Hepatocyte (in vitro differentiated cells): ENCODE measurements at regions not wholly inside any gene's neighbourhood (a gene's known extent, or its start where the extent isn't known, plus 50 kb on each side); places are given as distances from the start of the nearest gene placed in this dataset.

Experiments
- EZH2 ChIP-seq: fragments of 200-600 bp; sonication (generic); IDR thresholded peaks from 2 replicates; pipeline ENCODE4 v1.6.1; 2016; ENCODE audit warnings: antibody characterized with exemption, mild to moderate bottlenecking, borderline replicate concordance
- TF ChIP-seq, protein P1 (sequence below): fragments of 200-600 bp; sonication (generic); IDR thresholded peaks from 2 replicates; pipeline ENCODE4 v1.5.1; 2016; ENCODE audit warnings: antibody characterized with exemption, mild to moderate bottlenecking; ENCODE audit not compliant: poor library complexity

DNA sequence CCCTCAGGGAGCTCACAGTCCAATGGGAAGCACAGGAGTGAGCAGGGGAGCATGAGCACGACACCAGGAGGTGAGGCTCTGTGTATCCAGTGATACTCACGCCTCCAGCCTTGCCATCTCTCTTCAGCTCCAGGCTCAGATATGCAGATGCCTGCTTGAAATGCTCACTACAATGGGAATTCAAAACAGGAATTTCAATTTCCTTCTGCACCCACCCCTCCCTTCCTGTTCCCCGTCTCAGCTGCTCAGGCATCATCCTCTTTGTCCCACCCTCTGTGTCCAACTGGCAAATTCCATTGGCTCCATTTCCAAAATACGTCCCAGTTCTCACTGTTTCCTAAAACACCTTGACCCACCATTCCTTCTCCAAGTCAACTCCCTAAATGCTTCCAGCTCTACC is 58.9 kb downstream of the FBXO2 start:
- TF ChIP-seq, protein P1, sequence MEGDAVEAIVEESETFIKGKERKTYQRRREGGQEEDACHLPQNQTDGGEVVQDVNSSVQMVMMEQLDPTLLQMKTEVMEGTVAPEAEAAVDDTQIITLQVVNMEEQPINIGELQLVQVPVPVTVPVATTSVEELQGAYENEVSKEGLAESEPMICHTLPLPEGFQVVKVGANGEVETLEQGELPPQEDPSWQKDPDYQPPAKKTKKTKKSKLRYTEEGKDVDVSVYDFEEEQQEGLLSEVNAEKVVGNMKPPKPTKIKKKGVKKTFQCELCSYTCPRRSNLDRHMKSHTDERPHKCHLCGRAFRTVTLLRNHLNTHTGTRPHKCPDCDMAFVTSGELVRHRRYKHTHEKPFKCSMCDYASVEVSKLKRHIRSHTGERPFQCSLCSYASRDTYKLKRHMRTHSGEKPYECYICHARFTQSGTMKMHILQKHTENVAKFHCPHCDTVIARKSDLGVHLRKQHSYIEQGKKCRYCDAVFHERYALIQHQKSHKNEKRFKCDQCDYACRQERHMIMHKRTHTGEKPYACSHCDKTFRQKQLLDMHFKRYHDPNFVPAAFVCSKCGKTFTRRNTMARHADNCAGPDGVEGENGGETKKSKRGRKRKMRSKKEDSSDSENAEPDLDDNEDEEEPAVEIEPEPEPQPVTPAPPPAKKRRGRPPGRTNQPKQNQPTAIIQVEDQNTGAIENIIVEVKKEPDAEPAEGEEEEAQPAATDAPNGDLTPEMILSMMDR: no peak
- no peak for TF ChIP-seq EZH2
